ENCODE measurements at regions not wholly inside any gene's neighbourhood (a gene's known extent, or its start where the extent isn't known, plus 50 kb on each side); places are given as distances from the start of the nearest gene placed in this dataset.

DNA sequence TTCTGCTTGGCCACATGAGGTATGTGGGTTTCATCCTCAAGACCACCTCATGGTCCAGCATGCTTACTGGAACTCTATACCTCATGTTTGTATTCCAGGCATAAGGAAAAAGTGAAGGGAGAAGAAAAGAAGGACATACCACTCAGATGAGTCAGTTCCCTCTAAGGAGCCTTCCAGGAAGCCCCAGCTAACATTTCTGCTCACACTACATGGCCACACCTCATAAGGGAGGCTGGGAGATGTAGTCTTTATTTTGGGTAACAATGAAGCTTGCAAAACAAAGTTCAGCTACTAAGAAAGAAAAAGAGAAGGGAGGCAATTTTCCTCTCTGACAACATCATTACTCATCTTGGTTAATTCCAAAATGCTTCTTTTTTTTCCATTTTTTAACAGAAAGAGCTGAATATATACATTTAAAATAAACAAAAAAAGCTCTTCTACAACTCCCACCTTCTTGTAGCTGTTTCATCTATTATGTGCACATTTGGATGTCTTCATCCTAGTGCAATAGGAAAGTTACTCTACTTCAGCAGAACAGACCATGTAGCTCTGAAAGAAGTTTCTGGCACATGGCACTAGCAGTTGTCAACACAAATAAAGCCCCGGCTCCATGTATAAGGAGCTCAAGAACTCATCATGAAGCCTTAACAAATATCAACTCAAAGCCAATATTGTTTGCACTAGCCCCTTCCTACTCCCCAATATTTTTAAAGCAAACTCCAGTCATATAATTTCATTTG is 123.6 kb upstream of the CCDC112 start:
- intact Hi-C loops (cut with DNase I): no loop called here
- TF ChIP-seq, protein P1, sequence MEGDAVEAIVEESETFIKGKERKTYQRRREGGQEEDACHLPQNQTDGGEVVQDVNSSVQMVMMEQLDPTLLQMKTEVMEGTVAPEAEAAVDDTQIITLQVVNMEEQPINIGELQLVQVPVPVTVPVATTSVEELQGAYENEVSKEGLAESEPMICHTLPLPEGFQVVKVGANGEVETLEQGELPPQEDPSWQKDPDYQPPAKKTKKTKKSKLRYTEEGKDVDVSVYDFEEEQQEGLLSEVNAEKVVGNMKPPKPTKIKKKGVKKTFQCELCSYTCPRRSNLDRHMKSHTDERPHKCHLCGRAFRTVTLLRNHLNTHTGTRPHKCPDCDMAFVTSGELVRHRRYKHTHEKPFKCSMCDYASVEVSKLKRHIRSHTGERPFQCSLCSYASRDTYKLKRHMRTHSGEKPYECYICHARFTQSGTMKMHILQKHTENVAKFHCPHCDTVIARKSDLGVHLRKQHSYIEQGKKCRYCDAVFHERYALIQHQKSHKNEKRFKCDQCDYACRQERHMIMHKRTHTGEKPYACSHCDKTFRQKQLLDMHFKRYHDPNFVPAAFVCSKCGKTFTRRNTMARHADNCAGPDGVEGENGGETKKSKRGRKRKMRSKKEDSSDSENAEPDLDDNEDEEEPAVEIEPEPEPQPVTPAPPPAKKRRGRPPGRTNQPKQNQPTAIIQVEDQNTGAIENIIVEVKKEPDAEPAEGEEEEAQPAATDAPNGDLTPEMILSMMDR (IDR thresholded peaks at IDR 0.05): no peak
- TF ChIP-seq POLR2A (IDR thresholded peaks at IDR 0.05): no peak
- Histone ChIP-seq H3K9me3 (no peaks in the 10 kb centered on the region), H3K36me3 (no peaks in the 10 kb centered on the region), H3K27ac (peak overlapping the region in 2 of 4 donors; percentile 1 to 11), H3K4me3 (no peak overlapping the region), H3K27me3 (no peaks in the 10 kb centered on the region), H3K4me1 (peaks cover 6 to 41% (median 38%) of the 10 kb centered on the region in 3 donors)
- WGBS, 2 donors: 24 to 55% methylated on average over 1 of the region's 1 CpG
- DNase-seq: no peak

DNA sequence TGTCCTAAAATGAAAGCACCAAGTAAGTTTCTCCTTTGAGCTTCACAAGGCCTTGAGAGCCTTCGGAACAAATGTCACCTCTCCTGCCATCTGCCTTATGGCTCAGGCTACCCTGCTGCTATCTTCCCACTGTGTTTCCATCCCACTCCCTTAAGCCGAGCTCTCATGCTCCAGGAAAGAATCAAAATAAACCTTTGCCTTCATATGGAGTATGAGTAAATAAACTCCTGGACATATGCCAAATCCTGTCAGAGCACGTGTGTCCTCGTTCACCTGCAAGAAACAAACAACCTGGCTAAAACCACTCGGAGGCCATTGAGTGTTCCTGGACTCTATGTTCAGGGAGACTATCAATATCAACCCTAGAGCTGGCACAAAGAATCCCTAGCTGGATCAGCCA is 122.3 kb upstream of the CCDC112 start:
- H3K27ac ChIP-seq: no peak overlapping the region
- DNase-seq: no peak
- peaks cover 6 to 48% (median 39%) of the 10 kb centered on the region in 3 donors for H3K4me1 ChIP-seq

DNA sequence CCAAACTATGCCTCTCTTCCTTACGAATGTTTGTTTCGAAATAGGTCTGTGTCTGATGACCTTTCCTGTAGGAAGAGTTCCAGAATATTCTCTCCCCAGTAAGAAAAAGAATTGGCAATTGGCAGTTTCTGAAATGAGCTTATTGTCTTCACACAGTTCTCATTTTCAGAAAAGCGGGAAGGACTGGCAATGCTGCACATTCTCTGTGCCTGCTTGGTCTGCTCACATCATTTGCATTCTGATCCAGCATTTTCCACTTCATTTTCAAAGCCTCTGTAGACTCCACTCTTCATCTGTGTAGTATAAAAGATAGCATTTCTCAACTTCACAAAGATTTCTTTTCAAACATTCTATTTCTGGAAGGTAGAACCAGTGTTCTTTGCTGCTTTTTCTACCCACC is 120.6 kb upstream of the CCDC112 start:
- H3K4me1 ChIP-seq: peaks cover 6 to 31% (median 22%) of the 10 kb centered on the region in 3 donors
- no peaks in the 10 kb centered on the region for H3K27me3 ChIP-seq
- no peak for DNase-seq
- intact Hi-C loops (cut with DNase I): no loop called here
- H3K36me3 ChIP-seq: no peaks in the 10 kb centered on the region
- no peak overlapping the region for H3K27ac ChIP-seq
- no peak for TF ChIP-seq POLR2A (IDR thresholded peaks at IDR 0.05)
- TF ChIP-seq, protein P1 (IDR thresholded peaks at IDR 0.05): no peak
- 64 to 77% methylated on average over 3 of the region's 3 CpGs for WGBS, 2 donors
- no peaks in the 10 kb centered on the region for H3K9me3 ChIP-seq
- H3K4me3 ChIP-seq: no peak overlapping the region

More for the DNA sequence above, 122.3 kb upstream of the CCDC112 start:
- Histone ChIP-seq H3K4me3 (no peak overlapping the region), H3K27me3 (no peaks in the 10 kb centered on the region), H3K9me3 (no peaks in the 10 kb centered on the region), H3K36me3 (no peaks in the 10 kb centered on the region)
- 48 to 53% methylated on average over 5 of the region's 5 CpGs for WGBS, 2 donors
- TF ChIP-seq, protein P1 (IDR thresholded peaks at IDR 0.05): no peak
- no peak for TF ChIP-seq POLR2A (IDR thresholded peaks at IDR 0.05)
- intact Hi-C loops (cut with DNase I): no loop called here

DNA sequence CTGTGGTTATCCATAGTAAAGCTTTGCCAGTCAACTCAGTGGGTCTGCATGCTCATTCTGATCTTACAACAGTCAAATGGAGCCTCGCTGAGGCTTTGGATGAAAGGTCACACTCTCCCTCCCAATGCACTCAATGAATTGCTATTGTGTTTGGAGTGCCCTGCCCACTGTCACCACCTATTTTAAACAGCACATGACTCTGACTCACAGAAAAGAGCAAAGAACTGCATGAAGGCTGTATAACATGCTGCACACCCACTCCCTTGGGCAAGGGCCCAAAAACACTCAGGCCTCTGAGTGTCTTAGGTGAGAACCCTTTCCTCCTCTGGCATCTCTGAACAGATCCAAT is 118.7 kb upstream of the CCDC112 start:
- 14 to 43% methylated on average over 1 of the region's 1 CpG for WGBS, 2 donors
- DNase-seq: no peak
- Histone ChIP-seq H3K4me1 (peaks cover 5 to 26% (median 19%) of the 10 kb centered on the region in 3 donors), H3K27me3 (no peaks in the 10 kb centered on the region), H3K36me3 (no peaks in the 10 kb centered on the region), H3K27ac (peak overlapping the region in 1 of 4 donors; percentile 11), H3K9me3 (no peaks in the 10 kb centered on the region), H3K4me3 (no peak overlapping the region)
- intact Hi-C loops (cut with DNase I): no loop called here
- no peak for TF ChIP-seq POLR2A (IDR thresholded peaks at IDR 0.05)
- TF ChIP-seq, protein P1 (IDR thresholded peaks at IDR 0.05): no peak

DNA sequence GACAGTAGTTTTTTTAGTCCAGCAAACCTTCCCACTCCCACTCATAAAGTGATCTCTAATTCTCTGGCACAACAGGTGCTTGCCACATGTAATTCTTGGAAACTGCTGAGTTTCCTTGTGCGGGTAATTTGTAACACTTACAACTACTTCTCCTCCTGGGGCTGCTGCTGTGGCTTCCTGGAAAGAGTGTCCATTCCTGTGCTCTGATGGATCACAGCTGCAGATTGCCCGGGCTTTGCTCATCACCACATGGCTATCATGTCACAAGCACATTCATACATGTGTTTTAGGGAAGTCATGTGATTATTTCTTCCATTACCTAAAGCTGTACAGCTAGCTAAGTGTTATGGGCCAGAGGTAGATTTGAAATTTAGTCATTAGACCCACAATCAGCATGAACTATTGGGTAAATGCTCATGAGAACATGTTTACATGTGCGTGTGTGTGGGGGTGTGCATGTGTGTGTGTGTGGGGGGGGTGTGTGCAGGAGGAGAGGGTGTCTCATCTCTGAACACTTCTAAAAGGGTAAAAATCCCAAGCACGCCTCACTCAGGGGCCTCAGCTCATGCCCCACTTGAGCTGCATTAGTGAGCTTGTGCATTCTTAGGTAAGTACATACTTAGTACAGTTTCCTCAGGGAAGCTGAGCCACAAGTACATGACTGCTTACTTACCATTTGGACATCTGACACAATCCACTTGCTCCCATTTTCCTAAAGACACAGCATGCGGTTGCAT is 118.1 kb upstream of the CCDC112 start:
- peaks cover 0 to 20% (median 14%) of the 10 kb centered on the region in 3 donors for H3K4me1 ChIP-seq
- TF ChIP-seq, protein P1 (IDR thresholded peaks at IDR 0.05): no peak
- no peak for TF ChIP-seq POLR2A (IDR thresholded peaks at IDR 0.05)
- H3K36me3 ChIP-seq: no peaks in the 10 kb centered on the region
- H3K4me3 ChIP-seq: no peak overlapping the region
- no peaks in the 10 kb centered on the region for H3K9me3 ChIP-seq
- 67 to 77% methylated on average over 5 of the region's 5 CpGs for WGBS, 2 donors
- H3K27me3 ChIP-seq: no peaks in the 10 kb centered on the region
- DNase-seq: no peak
- intact Hi-C loops (cut with DNase I): no loop called here
- H3K27ac ChIP-seq: peak overlapping the region in 1 of 4 donors; percentile 11
